Eye (tissue), 1 donor: ENCODE measurements at regions not wholly inside any gene's neighbourhood (a gene's known extent, or its start where the extent isn't known, plus 50 kb on each side); places are given as distances from the start of the nearest gene placed in this dataset.
"Not testable (repeated sequence)": the region's sequence is repeated elsewhere in the genome, so short reads cannot be mapped to it uniquely, and the experiment has no call there.

ENCODE experiments used
- DNase-seq: peaks from one replicate; pipeline ENCODE4 v3.0.0-alpha.2; 2015

GRCh38 chrX:3181846-3182245 is 140.6 kb downstream of the ARSF start:
- no peak for DNase-seq

- no peak for DNase-seq
Observed at GRCh38 chrX:3178329-3178728, 137.1 kb downstream of the ARSF start.

- DNase-seq = no peak
Observed at GRCh38 chrX:3177851-3178250, 136.6 kb downstream of the ARSF start.

GRCh38 chrX:3176439-3176820 is 135.2 kb downstream of the ARSF start:
- no peak for DNase-seq

- DNase-seq = peak; percentile 1
Observed at GRCh38 chrX:3175659-3176438, 134.6 kb downstream of the ARSF start.

- DNase-seq = not testable (repeated sequence)
Observed at GRCh38 chrX:3172156-3172555, 130.9 kb downstream of the ARSF start.

GRCh38 chrX:3169421-3169820 is 128.2 kb downstream of the ARSF start:
- DNase-seq = no peak

GRCh38 chrX:3167771-3168170 is 126.5 kb downstream of the ARSF start:
- DNase-seq = no peak

GRCh38 chrX:3166670-3167455 is 125.6 kb downstream of the ARSF start:
- no peak for DNase-seq

GRCh38 chrX:3165808-3166207 is 124.5 kb downstream of the ARSF start:
- DNase-seq = no peak
